Inferior parietal cortex (tissue), 1 donor: ENCODE measurements at regions not wholly inside any gene's neighbourhood (a gene's known extent, or its start where the extent isn't known, plus 50 kb on each side); places are given as distances from the start of the nearest gene placed in this dataset.

Source experiments
- DNase-seq: peaks from one replicate; pipeline ENCODE4 v3.0.0-alpha.2; 2016; ENCODE audit errors: extremely low spot score

GRCh38 chr22:48042621-48043395, 1280.4 kb downstream of the TBC1D22A start:
- DNase-seq: no peak

GRCh38 chr22:48039326-48039725, 1276.9 kb downstream of the TBC1D22A start:
- DNase-seq: no peak

GRCh38 chr22:48037618-48038017, 1275.2 kb downstream of the TBC1D22A start:
- DNase-seq: no peak

GRCh38 chr22:48035897-48036296, 1273.4 kb downstream of the TBC1D22A start:
- DNase-seq: no peak

- DNase-seq: no peak
Measured at GRCh38 chr22:48031589-48031988, 1269.1 kb downstream of the TBC1D22A start.

- no peak for DNase-seq
Measured at GRCh38 chr22:48025096-48025495, 1262.6 kb downstream of the TBC1D22A start.

GRCh38 chr22:48021991-48022401, 1259.5 kb downstream of the TBC1D22A start:
- DNase-seq: no peak

GRCh38 chr22:48018346-48018745, 1255.9 kb downstream of the TBC1D22A start:
- DNase-seq: no peak

- no peak for DNase-seq
Measured at GRCh38 chr22:48015701-48016100, 1253.3 kb downstream of the TBC1D22A start.

- DNase-seq: no peak
Measured at GRCh38 chr22:48004936-48005335, 1242.5 kb downstream of the TBC1D22A start.

GRCh38 chr22:48004038-48004437, 1241.6 kb downstream of the TBC1D22A start:
- no peak for DNase-seq

GRCh38 chr22:48001101-48001500, 1238.7 kb downstream of the TBC1D22A start:
- no peak for DNase-seq

GRCh38 chr22:47997612-47998011, 1235.2 kb downstream of the TBC1D22A start:
- DNase-seq: no peak

GRCh38 chr22:47997052-47997590, 1234.7 kb downstream of the TBC1D22A start:
- DNase-seq: no peak

GRCh38 chr22:47996446-47996857, 1234.0 kb downstream of the TBC1D22A start:
- DNase-seq: no peak

GRCh38 chr22:47995718-47996117, 1233.3 kb downstream of the TBC1D22A start:
- no peak for DNase-seq

- DNase-seq: no peak
Measured at GRCh38 chr22:47995264-47995627, 1232.8 kb downstream of the TBC1D22A start.

- peak; percentile 15 for DNase-seq
Measured at GRCh38 chr22:47994601-47995263, 1232.3 kb downstream of the TBC1D22A start.

GRCh38 chr22:47994045-47994444, 1231.6 kb downstream of the TBC1D22A start:
- no peak for DNase-seq

GRCh38 chr22:47990481-47990880, 1228.0 kb downstream of the TBC1D22A start:
- DNase-seq: peak; percentile 25

GRCh38 chr22:47987885-47988515, 1225.5 kb downstream of the TBC1D22A start:
- DNase-seq: no peak

GRCh38 chr22:47976219-47976618, 1213.8 kb downstream of the TBC1D22A start:
- DNase-seq: no peak

- DNase-seq: no peak
Measured at GRCh38 chr22:47967831-47968230, 1205.4 kb downstream of the TBC1D22A start.
